Astrocyte of the hippocampus (primary cell): ENCODE measurements at regions not wholly inside any gene's neighbourhood (a gene's known extent, or its start where the extent isn't known, plus 50 kb on each side); places are given as distances from the start of the nearest gene placed in this dataset.
"Not testable (repeated sequence)": the region's sequence is repeated elsewhere in the genome, so short reads cannot be mapped to it uniquely, and the experiment has no call there.

ENCODE experiments used
- DNase-seq: peaks from one replicate; pipeline ENCODE4 v3.0.0; 2011; ENCODE audit warnings: low read depth, low spot score

DNA sequence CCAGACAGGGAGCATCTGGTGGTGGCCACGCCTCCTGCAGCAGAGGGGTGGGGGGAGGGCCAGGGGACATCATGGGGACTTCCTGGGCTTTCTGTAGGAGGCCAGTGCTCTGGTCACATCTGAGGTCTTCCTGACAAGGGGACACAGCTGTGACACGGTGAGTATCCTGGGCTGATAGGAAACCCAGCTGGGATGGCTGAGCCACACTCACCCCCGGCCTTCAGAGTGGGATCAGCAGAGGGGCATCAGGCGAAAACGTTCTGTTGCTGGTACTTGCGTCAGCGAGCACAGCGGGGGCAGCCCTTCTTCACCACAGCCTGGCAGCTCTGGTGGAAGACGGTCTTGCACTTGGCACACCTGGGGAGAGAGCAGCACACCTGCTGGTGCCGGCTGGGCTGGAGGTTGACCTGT is 122.9 kb upstream of the SMURF2 start:
- DNase-seq = no peak

- no peak for DNase-seq
These were observed 122.4 kb upstream of the SMURF2 start for GRCh38 chr17:64784353-64785010.

- DNase-seq = no peak
These were observed 121.6 kb upstream of the SMURF2 start for GRCh38 chr17:64783556-64784352.

GRCh38 chr17:64783031-64783461 is 120.9 kb upstream of the SMURF2 start:
- DNase-seq = no peak

DNA sequence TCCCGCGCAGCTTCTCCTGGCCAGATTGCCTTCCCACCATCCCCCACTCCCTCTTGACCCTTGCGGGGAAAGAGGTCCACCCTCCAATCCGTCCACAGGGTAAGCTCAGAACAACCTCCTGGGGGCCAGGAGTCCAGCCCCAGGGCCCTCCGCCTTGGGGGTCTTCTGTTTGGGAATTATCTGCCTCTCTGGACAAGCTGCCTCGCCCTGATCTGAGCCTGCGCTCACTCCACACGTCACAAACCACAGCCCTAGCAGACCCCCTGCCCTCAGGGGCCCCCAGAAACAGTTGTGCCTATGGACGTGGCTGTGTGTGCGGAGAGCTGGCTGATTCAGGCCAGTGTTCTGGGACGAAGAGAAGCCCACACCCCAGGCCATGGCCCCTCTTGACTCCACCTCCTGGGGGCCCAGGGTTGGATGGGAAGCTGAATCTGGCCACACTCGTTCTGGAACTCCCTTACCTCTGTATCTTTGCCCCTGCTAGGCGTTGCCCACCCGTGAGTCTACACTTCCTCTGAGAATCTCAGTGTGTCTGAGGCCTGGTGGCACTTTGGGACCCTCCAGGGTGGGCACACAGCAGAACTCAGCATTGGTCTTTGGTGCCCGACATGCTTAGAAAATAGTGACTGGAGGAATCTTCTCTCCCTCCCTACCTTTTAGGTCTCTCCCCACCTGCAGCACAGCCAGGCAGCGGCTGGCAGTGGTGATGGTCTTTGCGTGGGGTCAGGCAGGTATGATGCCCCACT is 119.9 kb upstream of the SMURF2 start:
- no peak for DNase-seq

GRCh38 chr17:64781014-64781756 is 119.1 kb upstream of the SMURF2 start:
- DNase-seq = peak; percentile 48

GRCh38 chr17:64780096-64781013 is 118.2 kb upstream of the SMURF2 start:
- peak; percentile 40 for DNase-seq

DNA sequence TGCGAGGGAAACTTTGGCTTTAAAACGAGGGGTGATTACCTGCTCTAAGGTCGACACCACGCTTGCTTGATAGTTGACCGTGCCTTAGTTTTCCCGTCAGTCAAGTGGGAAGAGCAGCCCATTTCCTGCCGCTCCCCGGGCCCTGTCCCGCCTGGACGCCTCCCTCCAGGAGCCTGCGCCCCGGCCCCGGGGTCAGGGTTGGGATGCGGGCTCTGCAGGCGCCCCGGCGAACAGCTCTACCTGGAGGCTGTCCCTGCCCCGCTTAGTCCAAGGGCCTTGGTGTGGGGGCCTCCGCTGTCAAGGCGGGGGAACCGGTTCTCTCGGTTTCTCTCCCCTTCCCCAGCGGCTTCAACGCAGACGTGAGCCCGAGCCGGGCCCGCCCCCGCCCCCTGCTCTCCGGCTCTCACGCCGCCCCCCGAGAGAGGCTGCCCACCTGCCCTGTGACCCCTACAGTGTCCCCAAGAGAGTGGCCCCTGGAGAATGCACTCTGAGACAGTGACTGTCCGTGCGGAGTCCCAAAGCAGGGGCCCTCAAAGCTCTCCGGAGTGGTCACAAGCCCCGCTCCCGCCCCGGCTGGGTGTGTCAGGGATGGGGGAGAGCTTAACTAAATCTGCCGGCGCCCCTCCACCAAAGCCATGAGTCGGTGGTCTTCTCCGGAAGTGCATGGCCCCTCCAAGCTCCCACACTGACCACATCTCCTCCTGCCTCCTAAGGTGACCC is 117.4 kb upstream of the SMURF2 start:
- DNase-seq = no peak

GRCh38 chr17:64779098-64779375 is 116.9 kb upstream of the SMURF2 start:
- DNase-seq = not testable (repeated sequence)

- peak; percentile 49 for DNase-seq
These were observed 116.4 kb upstream of the SMURF2 start for GRCh38 chr17:64778240-64779097.

- DNase-seq = no peak
These were observed 115.5 kb upstream of the SMURF2 start for GRCh38 chr17:64777415-64778239.

DNA sequence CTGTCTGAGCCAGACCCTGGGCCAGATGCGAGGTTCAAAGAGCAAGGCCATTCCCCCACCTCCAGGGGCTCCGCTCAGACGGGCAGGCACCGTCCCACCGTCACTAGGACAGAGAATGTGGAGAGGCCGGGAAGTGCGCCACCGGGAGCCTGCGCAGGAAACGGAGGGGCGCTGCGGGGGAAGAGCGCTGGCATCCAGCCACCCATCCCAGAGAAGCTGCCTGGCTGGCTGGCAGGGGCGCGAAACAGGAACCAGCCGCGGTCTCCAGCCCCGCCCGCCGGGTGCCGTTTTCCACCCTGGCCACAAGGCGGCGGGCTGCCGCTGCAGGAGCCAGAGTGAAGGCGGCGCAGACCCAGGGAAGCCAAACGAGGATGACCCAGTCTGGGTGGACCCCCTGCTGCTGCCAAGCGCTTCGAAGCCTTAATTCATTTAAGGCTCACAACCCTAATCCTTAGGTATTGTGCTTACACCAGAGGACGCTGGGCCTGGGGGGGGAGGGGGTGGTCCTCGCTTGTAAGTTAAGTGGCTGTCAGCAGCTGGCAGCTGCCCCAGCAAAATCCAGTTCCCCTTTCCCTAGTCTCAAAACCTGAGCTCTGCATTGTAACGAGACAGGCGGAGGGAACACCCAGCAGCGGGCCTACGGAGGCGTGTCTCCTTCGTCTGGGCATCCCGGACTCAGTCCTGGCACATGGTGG is 114.8 kb upstream of the SMURF2 start:
- peak; percentile 89 for DNase-seq

- DNase-seq = no peak
These were observed 113.8 kb upstream of the SMURF2 start for GRCh38 chr17:64775701-64776570.

DNA sequence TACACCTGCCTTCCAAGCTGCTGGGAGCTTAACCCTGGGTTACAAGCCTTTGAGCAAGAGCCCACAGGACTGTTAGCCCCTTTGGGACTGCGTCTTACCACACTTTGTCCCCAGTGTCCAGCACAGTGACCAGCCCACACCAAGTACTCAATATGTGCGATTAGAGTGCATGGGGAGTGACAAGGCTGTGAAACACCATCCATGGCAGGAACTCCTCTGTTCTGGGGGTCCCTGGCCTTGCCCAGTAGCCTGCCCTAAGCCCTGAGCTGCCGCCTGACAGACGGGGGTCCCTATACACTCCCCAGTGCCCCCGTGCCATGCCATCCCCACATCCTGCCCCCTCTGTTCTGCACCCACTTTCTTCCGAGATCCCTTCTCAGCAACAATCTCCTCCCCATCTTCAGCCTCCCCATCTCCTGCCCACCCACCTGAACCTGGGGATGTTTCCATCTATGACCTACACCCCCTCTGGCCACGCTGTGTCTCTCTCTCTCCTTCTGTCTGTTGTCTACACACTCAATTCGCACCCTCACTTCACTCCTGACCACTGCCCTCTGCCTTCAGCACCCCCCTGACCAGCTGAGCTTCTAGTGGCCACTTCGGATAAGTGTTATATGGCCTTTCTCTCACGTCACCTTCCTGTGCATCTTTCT is 112.9 kb upstream of the SMURF2 start:
- no peak for DNase-seq

DNA sequence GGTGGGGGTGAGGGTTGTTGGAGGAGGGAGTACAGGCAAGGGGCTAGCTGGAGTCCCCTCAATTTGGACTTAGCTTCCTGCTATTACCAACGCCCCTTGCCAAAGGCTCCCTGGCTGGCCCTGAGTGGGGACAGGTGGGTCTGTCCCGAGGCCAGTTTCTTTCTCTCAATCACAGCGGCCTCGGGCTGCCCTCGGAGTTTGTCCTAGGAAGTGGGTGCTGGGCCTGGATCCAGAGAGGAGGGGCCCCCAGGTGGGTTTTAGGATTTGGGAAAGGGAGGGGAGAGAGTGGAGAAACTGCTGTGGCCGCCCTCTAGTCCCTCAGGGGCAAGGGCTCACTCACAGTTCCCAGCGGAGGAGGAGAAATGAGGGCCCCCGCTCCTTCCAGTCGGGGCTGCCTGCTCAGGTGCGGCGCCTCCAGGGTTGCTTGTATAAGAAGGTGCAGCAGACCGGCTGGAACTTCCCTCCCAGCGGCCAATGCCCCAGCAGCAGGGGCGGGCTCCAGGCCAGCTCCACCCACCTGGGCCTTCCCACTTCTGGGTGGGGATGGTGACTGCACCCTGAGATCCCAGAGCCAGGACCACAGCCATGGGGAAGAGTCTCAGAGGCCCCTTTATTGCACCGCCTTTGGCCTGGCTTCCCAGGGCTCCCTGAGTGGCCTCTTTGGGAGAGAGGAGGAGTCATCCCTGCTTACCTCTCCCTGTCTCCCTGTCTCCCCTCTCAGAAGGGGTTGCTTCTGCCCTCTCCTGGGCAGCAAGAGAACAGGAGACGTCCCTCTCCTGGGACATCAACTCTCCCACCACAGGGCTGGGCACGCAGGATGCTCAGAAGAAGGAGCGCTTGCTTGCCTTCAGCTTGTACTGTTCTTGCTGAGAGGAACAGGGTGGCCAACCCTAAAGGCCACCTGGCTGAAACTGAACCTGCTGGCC is 112.0 kb upstream of the SMURF2 start:
- DNase-seq = peak; percentile 59
